Heart left ventricle (tissue), 13 donors: ENCODE measurements at regions not wholly inside any gene's neighbourhood (a gene's known extent, or its start where the extent isn't known, plus 50 kb on each side); places are given as distances from the start of the nearest gene placed in this dataset.

ENCODE experiments used
- POLR2A ChIP-seq, 2 donors: fragments of 450-650 bp; IDR thresholded peaks; one replicate each; pipeline ENCODE4 v1.6.1; 2017; ENCODE audit warnings: antibody characterized with exemption in 2 of 2, mild to moderate bottlenecking in 2 of 2, moderate library complexity in 2 of 2
- TF ChIP-seq, protein P1 (sequence below), 12 donors: fragments of 200-600 bp; sonication (generic) in 4 of 12; IDR thresholded peaks; one replicate each; pipeline versions ENCODE4 v1.5.0 to v1.8.0; 2018 to 2022; ENCODE audit warnings: antibody characterized with exemption in 12 of 12, mild to moderate bottlenecking in 5 of 12
- donor health status: ischemic (EF 13 %, LVEDD 7.1; RV severe dilation, severe dysfunction).
- donor health status: DM: no; HTN: yes; CAD: no.
- donor health status: DM: no; HTN: no; CAD: no.
- donor health status: ischemic (EF 25% LVEDD 6.9; RV normal size, moderate dysfunction).
- donor health status: ischemic (EF 25% LVEDD 5.7; RV mildly dilated, moderate dysfunction).
- donor health status: ischemic (EF 35%, LVEDD 5.7; RV mildly dilated, moderate dysfunction).
- donor health status: nonischemic (EF 11% LVEDD 7.7; RV severe dilation, severe dysfunction).
- donor health status: DM: yes; HTN: yes; CAD: no.
- donor health status: PGD.
- donor health status: ischemic (EF 29% LVEDD 5.4; RV normal size, mild dysfunction).
- donor health status: nonischemic (EF 23%, LVEDD 6.1; RV moderate dilation, normal function).

DNA sequence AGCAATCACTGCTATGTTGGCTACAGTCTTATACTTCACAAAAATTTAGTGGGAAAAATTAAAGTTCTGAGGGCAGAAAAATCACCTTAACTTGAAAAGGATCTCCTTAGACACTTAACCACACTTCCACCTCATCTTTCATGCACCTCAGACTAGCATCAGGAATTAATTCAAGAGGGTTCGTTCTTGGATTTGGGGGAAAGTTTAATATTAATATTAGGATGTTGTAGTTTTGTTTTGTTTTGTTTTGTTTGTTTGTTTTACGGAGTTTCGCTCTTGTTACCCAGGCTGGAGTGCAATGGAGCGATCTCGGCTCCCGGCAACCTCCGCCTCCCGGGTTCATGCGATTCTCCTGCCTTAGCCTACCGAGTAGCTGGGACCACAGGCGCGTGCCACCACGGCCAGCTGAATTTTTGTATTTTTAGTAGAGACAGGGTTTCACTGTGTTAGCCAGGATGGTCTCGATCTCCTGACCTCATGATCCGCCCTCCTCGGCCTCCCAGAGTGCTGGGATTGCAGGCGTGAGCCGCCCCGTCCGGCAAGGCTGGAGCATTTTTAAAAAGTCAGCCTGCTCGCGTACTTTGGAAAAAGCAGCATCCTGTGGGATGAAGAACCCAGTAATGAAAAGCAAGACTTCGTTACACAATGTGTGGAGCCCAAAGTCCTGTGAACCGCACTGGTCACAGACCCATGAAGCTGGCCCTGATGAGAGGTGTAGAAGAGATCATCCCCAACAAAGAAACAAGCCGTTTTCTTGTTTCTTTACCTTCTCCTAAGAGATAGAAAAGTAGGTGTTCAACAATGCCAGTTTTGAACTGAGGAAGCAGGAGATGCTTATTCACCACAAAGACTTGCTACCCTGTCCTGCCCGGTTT, 194.9 kb downstream of the GPX5 start:
- TF ChIP-seq, protein P1, sequence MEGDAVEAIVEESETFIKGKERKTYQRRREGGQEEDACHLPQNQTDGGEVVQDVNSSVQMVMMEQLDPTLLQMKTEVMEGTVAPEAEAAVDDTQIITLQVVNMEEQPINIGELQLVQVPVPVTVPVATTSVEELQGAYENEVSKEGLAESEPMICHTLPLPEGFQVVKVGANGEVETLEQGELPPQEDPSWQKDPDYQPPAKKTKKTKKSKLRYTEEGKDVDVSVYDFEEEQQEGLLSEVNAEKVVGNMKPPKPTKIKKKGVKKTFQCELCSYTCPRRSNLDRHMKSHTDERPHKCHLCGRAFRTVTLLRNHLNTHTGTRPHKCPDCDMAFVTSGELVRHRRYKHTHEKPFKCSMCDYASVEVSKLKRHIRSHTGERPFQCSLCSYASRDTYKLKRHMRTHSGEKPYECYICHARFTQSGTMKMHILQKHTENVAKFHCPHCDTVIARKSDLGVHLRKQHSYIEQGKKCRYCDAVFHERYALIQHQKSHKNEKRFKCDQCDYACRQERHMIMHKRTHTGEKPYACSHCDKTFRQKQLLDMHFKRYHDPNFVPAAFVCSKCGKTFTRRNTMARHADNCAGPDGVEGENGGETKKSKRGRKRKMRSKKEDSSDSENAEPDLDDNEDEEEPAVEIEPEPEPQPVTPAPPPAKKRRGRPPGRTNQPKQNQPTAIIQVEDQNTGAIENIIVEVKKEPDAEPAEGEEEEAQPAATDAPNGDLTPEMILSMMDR (IDR thresholded peaks at IDR 0.05) = no peak
- TF ChIP-seq POLR2A (IDR thresholded peaks at IDR 0.05) = no peak
